GM19239 (cell line): ENCODE measurements at regions not wholly inside any gene's neighbourhood (a gene's known extent, or its start where the extent isn't known, plus 50 kb on each side); places are given as distances from the start of the nearest gene placed in this dataset.
"Not testable (repeated sequence)": the region's sequence is repeated elsewhere in the genome, so short reads cannot be mapped to it uniquely, and the experiment has no call there.

ENCODE experiments used
- DNase-seq: peaks from one replicate; pipeline ENCODE4 v3.0.0; 2011; ENCODE audit warnings: low spot score; ENCODE audit not compliant: insufficient read length
- FAIRE-seq: peaks from 2 replicates; lab custom pipeline; 2011; peaks lifted over from hg19 to GRCh38; lab: Jason Lieb, UNC

DNA sequence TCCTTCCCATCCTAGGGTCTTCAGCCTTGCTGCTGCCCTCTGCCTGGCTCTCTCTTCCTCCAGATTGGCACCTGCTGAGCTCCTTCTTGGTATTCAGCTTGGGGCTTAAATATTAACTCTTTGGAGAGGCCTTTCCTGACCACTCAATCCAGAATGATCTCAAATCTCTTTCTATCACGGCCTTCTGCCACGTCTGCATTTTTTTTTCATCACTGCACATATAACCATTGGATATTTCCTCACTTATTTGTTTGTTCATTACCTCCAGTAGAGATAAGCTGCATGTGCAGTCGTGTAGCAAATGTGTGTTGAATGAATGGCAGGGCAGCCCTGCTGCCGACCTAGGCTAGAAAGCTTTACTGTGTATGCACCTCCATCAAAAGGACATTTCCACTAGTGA lies 51.6 kb upstream of the MPP7 start:
- no peak for FAIRE-seq
- DNase-seq: no peak

DNA sequence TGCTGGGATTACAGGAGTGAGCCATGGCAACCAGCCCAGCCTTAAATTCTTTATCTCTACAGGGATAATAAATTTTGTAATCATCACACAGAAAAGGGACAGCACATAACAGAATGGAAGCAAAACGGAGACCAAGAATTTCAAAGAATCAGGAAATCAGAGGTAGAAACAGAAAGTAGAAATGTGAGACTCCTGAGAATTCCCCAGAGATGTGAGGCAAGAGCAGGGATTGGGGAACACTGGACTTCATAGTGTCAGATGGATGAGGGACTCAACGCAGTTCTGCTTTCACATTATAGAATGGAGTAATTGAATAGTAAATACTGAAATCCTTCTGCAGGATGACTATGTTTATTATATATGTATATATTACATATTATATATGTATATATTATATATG lies 52.5 kb upstream of the MPP7 start:
- FAIRE-seq (no peak), DNase-seq (no peak)

DNA sequence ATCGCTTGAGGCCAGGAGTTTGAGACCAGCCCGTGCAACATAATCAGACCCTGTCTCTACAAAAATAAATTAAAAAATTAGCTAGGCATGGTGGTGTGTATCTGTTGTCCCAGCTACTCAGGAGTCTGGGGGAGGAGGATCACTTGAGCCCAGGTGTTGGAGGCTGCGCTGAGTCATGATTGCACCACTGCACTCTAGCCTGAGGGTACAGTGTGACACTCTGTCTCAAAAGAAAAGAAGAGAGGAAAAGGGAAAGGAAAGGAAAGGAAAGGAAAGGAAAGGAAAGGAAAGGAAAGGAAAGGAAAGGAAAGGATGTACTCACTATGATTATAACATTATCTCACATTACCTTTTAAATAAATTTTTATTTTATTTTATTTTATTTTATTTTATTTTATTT lies 56.5 kb upstream of the MPP7 start:
- FAIRE-seq (no peak), DNase-seq (no peak)

DNA sequence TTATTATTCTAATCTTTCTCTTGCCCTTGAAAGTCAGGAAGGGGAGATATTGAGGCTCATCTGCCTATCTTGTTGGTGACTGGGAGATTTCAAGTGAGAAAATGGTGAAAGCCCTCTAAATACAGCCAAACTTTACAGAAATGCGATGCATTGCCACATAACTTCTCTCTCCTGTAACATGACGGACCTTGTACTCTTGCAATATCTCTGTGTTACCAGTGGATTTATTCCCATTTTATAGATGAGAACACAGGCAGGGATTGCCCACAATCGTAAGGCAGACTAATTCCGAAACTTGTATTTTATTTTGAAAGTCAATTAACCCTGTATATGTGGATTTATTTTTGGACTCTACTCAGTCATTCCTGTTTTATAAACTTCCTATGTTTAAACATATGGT lies 57.3 kb upstream of the MPP7 start:
- no peak for FAIRE-seq
- DNase-seq: no peak

DNA sequence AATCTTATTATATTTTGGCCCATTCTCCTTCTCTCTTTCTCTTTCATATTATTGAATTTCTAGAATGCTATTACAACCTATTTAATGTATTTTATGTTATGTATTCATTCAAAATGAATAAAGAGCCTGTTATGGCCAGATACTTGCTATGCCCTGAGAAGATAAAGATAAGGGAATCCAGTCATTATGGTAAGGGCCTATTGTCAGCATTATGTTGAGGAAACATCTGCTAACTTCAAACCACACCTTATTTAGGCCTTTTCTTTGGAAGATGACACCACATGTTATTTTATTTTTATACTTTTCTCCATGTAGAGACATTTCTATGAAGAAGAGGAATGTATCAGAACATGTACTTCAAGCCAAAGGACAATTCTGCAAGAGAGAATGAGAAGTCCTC lies 60.5 kb upstream of the MPP7 start:
- DNase-seq (no peak), FAIRE-seq (no peak)

DNA sequence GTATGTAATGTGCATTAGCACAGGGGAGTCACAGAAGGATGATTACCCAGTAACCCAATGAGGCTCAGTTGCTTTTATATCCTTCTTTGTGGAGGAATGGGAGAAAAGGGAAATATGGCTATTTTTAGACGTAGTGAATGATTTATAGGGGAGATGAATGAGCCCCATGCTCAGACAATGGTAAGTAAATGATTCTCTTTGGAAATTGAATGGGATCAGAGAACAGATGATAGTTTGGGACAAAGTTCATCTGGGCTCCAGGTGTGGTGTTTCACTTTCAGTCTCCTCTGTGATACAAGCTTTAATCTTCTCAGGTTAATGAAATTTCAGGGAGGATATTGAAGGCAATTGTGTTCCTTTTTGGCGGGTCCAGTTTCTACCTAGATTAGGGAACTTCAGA lies 63.0 kb upstream of the MPP7 start:
- no peak for DNase-seq
- FAIRE-seq: no peak

DNA sequence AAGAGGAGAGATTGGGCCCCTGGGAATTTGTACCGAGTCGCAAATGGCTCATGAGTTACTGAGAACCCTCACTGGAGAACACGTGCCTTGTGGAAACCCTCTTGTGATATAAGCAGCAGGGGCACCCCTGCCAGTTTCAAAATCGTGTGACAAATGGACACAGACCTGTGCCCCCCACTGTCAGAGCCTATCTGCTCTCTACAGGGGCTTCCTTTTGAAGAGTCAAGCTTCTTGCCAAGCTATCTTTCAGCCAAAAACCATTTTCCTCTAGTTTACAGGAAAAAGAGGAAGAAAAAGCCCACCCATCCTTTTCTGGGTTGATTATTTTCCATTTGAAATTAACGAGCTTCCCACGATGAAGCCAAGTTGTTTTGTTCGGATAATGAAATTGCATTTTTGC lies 64.1 kb upstream of the MPP7 start:
- FAIRE-seq (no peak), DNase-seq (no peak)

DNA sequence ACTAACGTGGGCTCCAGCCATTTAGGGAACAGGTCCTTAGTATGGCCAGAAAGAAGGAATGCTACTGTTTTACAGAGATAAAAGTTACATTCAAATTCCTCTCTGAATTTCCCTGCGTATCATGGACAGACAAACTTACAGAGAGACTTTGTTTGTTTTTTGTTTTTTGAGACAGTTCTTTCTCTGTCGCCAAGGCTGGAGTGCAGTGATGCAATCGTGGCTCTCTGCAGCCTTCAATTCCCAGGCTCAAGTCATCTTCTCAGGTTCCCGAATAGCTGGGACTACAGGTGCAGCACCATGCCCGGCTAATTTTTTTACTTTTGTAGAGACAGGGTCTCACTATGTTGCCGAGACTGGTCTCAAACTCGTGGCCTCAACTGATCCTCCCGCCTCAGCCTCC lies 64.5 kb upstream of the MPP7 start:
- FAIRE-seq (no peak), DNase-seq (no peak)

DNA sequence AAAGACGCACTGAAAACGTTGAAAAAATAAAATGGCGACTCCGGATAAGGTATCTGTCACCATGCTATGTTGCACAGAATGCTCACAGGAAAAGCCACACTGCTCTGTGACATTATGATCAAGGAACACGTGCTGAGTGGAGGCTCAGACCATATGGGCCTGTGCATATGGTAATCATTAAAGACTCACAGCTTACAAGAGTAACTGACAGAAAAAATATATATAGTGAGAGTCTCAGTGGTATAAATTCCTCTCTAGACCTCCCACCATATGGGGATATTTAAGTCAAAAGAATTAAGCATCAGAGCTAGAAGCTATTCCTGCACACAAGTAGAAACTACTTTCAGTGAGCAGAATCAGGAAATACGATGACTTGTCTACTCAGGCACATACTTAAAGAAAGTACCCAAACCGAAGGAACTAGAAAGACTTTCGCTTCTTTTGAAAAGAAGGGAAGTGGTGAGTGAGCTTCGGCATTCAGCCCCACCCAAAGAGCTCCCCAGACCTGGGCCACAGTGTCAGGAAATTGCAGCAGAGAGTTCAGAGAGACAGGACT lies 65.1 kb upstream of the MPP7 start:
- FAIRE-seq (peak; percentile 82), DNase-seq (peak; percentile 24)

DNA sequence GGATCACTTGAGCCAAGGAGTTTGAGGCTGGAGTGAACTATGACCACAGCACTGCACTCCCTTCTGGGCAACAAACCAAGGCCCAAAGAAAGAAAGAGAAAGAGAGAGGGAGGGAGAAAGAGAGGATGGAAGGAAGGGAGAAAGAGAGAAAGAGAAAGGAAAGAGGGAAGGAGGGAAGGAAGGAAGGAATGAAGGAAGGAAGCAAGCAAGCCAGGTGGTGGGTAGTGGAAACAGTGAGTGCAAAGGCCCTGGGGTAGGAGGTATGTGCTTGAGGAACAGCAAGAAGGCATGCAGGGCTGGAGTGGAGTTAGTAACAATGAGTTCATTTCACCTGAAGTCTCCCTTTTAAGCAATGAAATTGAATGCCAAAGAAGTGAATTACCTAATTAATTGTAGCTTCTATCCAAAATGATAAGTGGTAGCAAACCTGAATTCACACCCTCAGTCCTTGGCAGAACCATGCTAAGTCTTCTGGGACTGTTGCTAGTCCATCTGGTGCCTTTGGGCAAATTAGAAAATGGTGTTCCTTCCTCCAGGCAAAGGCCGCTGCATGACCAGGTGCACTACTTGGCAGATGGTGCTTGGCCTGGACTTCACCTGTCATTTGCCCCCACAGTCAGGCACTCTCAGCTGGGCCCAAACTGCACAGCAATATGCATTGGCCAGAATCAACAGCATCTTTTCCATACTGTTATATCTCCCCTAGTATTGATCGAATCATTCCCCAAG lies 67.4 kb upstream of the MPP7 start:
- FAIRE-seq (no peak), DNase-seq (no peak)

DNA sequence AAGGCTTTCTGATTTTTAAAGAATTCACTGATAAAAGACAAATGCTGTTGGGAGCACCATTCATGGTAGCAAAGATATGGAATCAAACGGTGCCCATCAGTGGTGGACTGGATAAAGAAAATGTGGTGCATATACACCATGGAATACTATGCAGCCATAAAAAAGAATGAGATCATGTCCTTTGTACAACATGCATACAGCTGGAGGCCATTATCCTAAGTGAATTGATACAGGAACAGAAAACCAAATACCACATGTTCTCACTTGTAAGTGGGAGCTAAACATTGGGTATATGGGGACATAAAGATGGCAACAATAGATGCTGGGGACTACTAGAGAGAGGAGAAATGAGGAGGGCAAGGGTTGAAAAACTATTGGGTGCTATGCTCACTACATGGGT lies 68.8 kb upstream of the MPP7 start:
- FAIRE-seq, DNase-seq: not testable (repeated sequence)

DNA sequence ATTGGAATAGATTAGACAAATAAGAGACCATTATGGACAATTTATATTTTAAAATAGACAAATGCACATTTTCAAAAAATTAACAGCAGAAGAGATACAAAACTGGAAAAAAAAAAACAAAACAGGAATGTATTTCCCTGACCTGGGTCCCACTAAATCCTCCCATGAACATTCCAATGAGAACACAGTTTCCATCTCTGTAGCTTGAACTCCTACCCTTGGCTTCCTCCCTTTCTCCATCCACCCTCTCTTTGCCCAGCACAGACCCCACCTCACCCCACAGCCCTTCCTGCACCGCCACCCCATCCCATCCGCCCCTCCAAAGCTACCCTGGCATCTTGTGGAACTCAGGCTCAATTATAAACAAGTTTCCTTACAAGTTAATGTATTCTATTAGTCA lies 71.2 kb upstream of the MPP7 start:
- FAIRE-seq (no peak), DNase-seq (no peak)

DNA sequence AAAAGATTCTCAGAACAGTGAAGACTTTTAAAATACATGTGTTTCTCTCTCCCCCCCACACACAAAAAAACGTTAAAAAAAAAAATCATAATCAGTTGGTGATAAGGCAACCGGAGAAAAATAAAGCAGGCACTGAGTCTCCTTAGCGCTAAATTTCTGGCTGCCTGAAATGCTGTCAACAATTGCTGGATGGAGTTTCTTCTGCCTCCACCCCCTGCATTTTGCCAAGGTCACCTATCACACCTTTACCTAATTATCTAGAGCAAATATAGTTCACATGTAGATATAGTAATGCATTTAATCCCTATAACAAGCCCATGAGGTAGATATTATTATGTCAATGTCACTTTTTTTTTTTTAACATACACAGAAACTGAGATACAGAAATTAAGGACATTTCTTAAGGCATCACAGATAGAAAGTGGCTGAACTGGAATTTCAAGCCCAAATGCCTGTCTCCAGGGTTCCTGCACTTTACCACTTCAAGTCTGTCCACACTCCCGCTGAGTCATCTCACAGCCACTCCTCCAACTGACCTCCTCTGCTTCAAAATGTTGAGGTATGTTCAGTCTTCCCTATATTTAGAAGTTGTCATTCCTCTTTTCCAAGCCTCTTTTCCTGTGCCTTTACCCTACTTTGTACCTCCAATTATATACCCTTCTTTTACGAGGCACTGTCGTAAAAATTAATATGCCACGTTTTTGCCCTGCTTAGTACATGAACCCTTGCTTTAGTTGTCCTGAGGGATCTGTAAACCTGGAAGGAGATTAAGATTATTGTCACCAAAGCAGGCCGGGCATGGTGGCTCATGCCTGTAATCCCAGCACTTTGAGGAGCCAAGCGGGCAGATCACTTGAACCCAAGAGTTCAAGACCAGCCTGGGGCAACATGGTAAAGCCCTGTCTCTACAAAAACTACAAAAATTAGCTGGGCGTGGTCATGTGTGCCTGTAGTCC lies 72.8 kb upstream of the MPP7 start:
- DNase-seq (no peak), FAIRE-seq (no peak)

DNA sequence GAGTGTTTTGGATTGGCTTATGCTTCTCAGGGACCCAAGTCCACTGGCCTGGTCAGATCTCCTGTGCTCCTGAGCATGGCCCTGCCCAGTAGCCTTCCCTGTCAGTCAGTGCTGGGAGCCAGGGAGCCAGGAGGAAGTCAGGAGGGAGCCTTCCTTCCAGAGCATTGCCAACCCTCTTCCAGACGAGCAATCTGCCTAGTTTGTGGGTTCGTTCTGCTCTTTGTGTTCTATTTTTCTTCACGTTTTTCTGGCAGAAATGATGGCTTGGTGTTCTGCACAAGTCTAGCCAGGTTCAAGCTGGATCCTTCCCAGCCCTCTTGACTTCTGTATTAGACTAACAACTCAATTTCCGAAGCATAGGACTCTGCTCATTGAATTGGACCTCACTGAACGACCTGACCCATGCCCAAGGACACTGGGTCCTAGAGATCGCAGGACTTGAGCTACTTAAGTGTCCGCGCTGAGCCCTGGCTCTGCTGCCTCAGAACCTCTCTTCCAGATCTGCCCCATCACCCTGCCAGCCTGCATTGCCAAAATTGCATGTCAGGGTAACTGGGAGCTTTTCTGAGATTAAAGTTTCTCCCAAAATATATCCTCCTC lies 76.2 kb upstream of the MPP7 start:
- no peak for FAIRE-seq
- DNase-seq: no peak

DNA sequence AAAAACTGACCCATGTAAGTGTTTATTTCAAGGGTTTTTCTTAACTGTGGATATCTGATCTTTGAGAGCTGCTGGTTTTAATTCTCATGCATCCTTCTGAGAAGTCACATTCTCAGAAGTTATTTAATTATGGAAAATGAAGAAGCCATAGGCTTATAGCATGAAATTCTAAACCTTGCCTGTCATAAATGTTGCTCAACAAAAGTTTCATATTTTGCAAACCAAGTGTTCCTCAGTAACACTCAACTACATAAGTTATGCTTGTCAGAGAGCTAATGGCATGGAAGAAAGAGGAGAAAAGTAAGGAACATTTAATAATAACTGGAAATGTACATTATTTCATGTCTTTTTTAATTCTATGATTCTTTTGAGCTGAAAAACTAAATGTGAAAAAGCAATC lies 78.6 kb upstream of the MPP7 start:
- FAIRE-seq (no peak), DNase-seq (no peak)

DNA sequence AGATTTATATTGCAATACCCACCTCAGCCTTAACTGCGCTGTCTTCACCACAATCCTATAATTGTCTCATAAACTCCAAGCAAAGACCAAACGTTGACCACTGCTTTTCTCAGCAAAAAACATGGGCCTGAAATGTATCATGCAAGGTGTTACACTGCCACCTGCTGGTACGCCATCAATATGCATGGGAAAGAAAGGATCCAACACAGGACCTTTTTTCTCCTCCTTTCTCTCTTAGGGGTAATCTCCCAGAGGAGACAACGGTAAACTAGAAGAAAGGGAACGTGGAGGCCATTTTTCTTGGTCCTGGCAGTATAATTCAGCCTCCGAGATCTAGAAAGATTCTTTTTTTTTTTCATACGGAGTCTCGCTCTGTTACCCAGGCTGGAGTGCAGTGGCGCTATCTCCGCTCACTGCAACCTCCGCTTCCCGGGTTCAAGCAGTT lies 79.1 kb upstream of the MPP7 start:
- FAIRE-seq (peak; percentile 92), DNase-seq (peak; percentile 32)

DNA sequence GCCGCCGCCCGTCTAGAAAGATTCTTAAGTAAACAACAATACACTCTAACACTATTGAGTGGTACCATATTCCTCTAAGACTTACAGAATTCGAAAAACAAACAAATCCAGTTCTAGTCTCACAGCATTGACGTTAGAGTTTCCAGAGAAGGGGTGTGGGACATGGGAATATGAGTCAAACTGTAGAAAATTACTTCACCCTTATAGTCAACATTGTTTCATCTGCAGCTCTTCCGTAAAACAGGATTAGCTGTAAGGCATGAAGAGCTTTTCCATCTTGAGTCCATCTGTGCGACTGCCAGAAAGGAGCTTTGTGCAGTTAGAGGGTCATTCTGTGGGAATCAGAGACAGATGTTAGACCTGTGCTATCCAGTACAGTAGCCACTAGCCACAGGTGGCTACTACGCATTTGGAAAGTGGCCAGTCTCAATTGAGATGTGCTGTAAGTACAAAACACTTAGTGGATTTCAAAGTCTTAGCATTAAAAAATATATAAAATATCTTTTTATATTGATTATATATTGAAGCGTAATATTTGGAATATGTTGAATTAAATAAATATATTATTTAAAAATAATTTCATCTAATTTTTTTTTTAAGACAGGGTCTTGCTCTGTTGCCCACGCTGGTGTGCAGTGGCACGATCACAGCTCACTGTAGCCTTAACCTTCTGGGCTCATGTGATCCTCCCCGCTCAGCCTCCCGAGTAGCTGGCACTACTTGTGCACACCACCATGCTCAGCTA lies 79.8 kb upstream of the MPP7 start:
- DNase-seq (no peak), FAIRE-seq (no peak)

DNA sequence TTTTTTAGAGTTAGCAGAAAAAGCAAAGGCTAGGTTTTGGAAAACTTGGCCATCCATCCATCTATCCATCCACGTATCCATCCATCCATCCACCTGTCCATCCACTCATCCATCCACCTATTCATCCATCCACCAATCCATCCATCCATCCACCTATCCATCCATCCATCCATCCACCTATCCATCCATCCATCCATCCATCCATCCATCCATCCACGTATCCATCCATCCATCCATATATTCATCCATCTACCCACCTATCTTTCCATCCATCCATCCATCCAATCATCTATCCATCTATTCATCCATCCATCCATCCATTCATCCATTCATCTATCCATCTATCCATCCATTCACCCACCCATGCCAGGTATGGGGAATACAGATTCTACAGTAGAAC lies 81.7 kb upstream of the MPP7 start:
- DNase-seq: no peak
- no peak for FAIRE-seq

DNA sequence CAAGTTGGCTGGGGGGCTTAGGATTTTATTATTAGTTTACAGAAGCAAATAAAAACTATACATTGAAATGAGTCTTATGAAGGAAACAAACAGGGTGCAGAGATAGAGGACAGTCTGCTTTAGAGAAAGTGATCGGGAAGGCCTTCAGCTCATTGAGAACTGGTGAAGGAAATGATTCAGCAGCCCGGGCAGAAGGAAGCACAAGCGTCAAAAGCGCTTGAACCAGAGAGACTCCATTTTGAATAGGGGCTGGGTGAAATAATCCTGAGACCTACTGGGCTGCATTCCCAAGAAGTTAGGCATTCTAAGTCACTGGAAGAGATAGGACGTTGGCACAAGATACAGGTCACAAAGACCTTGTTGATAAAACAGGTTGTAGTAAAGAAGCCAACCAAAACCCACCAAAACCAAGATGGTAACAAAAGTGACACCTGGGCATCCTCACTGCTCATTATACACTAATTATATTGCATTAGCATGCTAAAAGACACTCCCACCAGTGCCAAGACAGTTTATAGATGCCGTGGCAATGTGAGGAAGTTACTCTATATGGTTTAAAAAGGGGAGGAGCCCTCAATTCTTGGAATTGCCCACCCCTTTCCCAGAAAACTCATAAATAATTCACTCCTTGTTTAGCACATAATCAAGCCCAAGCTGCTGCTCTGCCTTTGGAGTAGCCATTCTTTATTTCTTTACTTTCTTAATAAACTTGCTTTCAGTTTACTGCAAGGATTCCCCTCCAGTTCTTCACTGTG lies 83.1 kb upstream of the MPP7 start:
- FAIRE-seq (no peak), DNase-seq (no peak)

DNA sequence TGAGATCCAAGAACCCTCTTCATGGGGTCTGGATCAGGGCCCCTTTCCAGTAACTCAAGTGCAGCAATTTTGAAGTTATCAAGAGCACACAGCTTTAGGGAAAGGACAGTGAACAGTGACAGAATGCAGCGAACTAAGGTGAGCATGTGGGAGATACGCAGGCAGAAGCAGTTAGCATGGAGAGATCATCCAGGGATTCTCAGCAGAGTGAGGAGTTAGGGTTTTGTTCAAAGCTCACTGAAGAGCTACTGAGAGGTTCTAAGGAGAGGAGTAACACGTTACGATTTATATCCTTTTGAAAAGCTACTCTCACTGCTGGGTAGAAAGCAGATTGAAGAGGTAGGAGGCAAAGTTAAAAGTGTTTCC lies 83.6 kb upstream of the MPP7 start:
- DNase-seq (no peak), FAIRE-seq (no peak)
